K562 (cell line): ENCODE measurements at regions not wholly inside any gene's neighbourhood (a gene's known extent, or its start where the extent isn't known, plus 50 kb on each side); places are given as distances from the start of the nearest gene placed in this dataset.

Experiments
- ATAC-seq: fragments of 200-7000 bp; cut with Tn5 transposase; 3 replicates; pipeline ENCODE4 v1.9.1; 2020; ENCODE audit warnings: moderate library complexity
- BruUV-seq: library from RNA; stranded (reverse); fragments of 400-500 nt; replicated peaks from 2 replicates; lab custom pipeline; 2021; lab: Mats Ljungman, UMichigan
- CTCF ChIA-PET: fragments of 300-600 bp; formaldehyde crosslinking; extraction: SDS; loops from one replicate; lab custom pipeline; 2021; ENCODE audit warnings: low intra/inter-chr PET ratio; lab: Yijun Ruan, JAX
- POLR2A ChIA-PET: fragments of 300-600, 350-650 bp; sonication (Branson Sonifier 250); formaldehyde crosslinking; extraction: SDS; loops from one replicate; lab custom pipeline; 2021; ENCODE audit warnings: antibody characterized with exemption, inconsistent platforms; lab: Yijun Ruan, JAX
- DNase-seq, 4 experiments: peaks; one replicate each; pipeline versions ENCODE4 v3.0.0 to v3.0.0-alpha.2; 2011 to 2018; ENCODE audit warnings: low spot score in 3 of 4, mixed read lengths in 3 of 4; ENCODE audit errors: extremely low read depth in 1 of 4
- FAIRE-seq: peaks from 2 replicates; lab custom pipeline; 2011; peaks lifted over from hg19 to GRCh38; lab: Jason Lieb, UNC
- H2AFZ ChIP-seq: 2 replicates; pipeline ENCODE4 v1.6.0; 2011; ENCODE audit warnings: low read depth, low read length, control low read depth, inconsistent platforms
- H3K27ac ChIP-seq: fragments of 200-600 bp; 3 replicates; pipeline ENCODE4 v1.8.0; 2011; ENCODE audit warnings: low read depth, mild to moderate bottlenecking, control low read depth, inconsistent platforms, low read length, moderate library complexity, mixed read lengths; ENCODE audit errors: extremely low read depth
- H3K27me3 ChIP-seq, 2 experiments: fragments of 300-600 bp in 1 of 2; 2 replicates in 1 of 2; 3 replicates in 1 of 2; pipeline versions ENCODE4 v1.6.0 to v1.8.0; 2011; ENCODE audit warnings: inconsistent platforms in 2 of 2, low read length in 2 of 2, mild to moderate bottlenecking in 1 of 2, mixed read lengths in 1 of 2, moderate library complexity in 1 of 2; ENCODE audit not compliant: control insufficient read depth in 2 of 2, insufficient read depth in 2 of 2
- H3K36me3 ChIP-seq: fragments of 300-600 bp; 3 replicates; pipeline ENCODE4 v1.8.0; 2011; ENCODE audit warnings: mild to moderate bottlenecking, low read length, inconsistent platforms; ENCODE audit not compliant: control insufficient read depth, insufficient read depth
- H3K4me1 ChIP-seq, 2 experiments: fragments of 200-600 bp in 1 of 2; replicated peaks in 1 of 2; 2 replicates in 1 of 2; 3 replicates in 1 of 2; pipeline versions ENCODE4 v1.5.1 to v1.8.0; 2011; ENCODE audit warnings: inconsistent platforms in 2 of 2, low read length in 2 of 2, mild to moderate bottlenecking in 1 of 2, mixed read lengths in 1 of 2, moderate library complexity in 1 of 2; ENCODE audit not compliant: control insufficient read depth in 2 of 2, insufficient read depth in 2 of 2
- H3K4me2 ChIP-seq: 2 replicates; pipeline ENCODE4 v1.6.1; 2011; ENCODE audit warnings: low read length, control low read depth, inconsistent platforms, mixed read lengths; ENCODE audit not compliant: insufficient read depth
- H3K4me3 ChIP-seq: fragments of 200-600 bp; sonication (generic), shearing (Covaris generic); 2 replicates; pipeline ENCODE4 v1.5.1; 2016; ENCODE audit warnings: control low read depth, inconsistent platforms
- H3K79me2 ChIP-seq: fragments of 200-600 bp; 3 replicates; pipeline ENCODE4 v1.8.0; 2011; ENCODE audit warnings: low read length, inconsistent platforms; ENCODE audit not compliant: control insufficient read depth, insufficient read depth
- H3K9ac ChIP-seq, 2 experiments: 2 replicates each; pipeline versions ENCODE4 v1.6.0 to v1.6.1; 2011; ENCODE audit warnings: low read depth in 2 of 2, low read length in 2 of 2, control low read depth in 1 of 2, inconsistent platforms in 1 of 2, mild to moderate bottlenecking in 1 of 2, mixed read lengths in 1 of 2; ENCODE audit not compliant: insufficient read depth in 1 of 2
- H3K9me1 ChIP-seq: one replicate; pipeline ENCODE4 v1.6.0; 2011; ENCODE audit warnings: inconsistent platforms, mild to moderate bottlenecking, low read length, moderate library complexity; ENCODE audit not compliant: control insufficient read depth, insufficient read depth
- H3K9me3 ChIP-seq: replicated peaks from 2 replicates; pipeline ENCODE4 v1.5.1; 2011; ENCODE audit warnings: low read depth, low read length, inconsistent platforms; ENCODE audit not compliant: control insufficient read depth, insufficient read depth
- H4K20me1 ChIP-seq: replicated peaks from 2 replicates; pipeline ENCODE4 v1.6.1; 2011; ENCODE audit warnings: low read length, inconsistent platforms, mixed read lengths; ENCODE audit not compliant: control insufficient read depth, insufficient read depth
- ATF7 ChIP-seq: fragments of 450-650 bp; IDR thresholded peaks from 2 replicates; pipeline ENCODE4 v1.7.1; 2014; ENCODE audit warnings: mild to moderate bottlenecking, moderate library complexity
- BRCA1 ChIP-seq, 2 experiments: fragments of 450-650 bp in 1 of 2; sonication (generic) in 1 of 2; formaldehyde crosslinking in 1 of 2; IDR thresholded peaks; 2 replicates each; pipeline versions ENCODE4 v1.5.0 to v1.6.1; 2017 to 2020; ENCODE audit warnings: mild to moderate bottlenecking in 1 of 2, missing genetic modification reagents in 1 of 2
- DMBX1 ChIP-seq: fragments of 250-450 bp; sonication (Bioruptor Pico); IDR thresholded peaks from 2 replicates; pipeline ENCODE4 v1.8.0; 2022; ENCODE audit warnings: inconsistent platforms, mild to moderate bottlenecking, moderate library complexity, borderline replicate concordance
- FOS ChIP-seq: IDR thresholded peaks from 3 replicates; pipeline ENCODE4 v1.6.1; 2011; ENCODE audit not compliant: insufficient read length; ENCODE audit errors: extremely low read depth
- FOXJ3 ChIP-seq: sonication (generic); formaldehyde crosslinking; IDR thresholded peaks from 2 replicates; pipeline ENCODE4 v1.4.0; 2020; ENCODE audit warnings: mild to moderate bottlenecking, missing genetic modification reagents
- HDAC2 ChIP-seq: fragments of 450-650 bp; IDR thresholded peaks from 2 replicates; pipeline ENCODE4 v1.6.1; 2016; ENCODE audit warnings: mild to moderate bottlenecking
- HDGF ChIP-seq: fragments of 450-650 bp; IDR thresholded peaks from 2 replicates; pipeline ENCODE4 v1.6.1; 2016
- NFE2L1 ChIP-seq: fragments of 450-650 bp; IDR thresholded peaks from 2 replicates; pipeline ENCODE4 v1.6.1; 2016; ENCODE audit warnings: missing genetic modification characterization, low read depth, mild to moderate bottlenecking, missing compliant biosample characterization, moderate library complexity, borderline replicate concordance
- PCBP2 ChIP-seq: fragments of 200-400 bp; formaldehyde crosslinking; IDR thresholded peaks from 2 replicates; pipeline ENCODE4 v1.6.1; 2018; ENCODE audit warnings: low read length, low read depth, mild to moderate bottlenecking, moderate library complexity; ENCODE audit not compliant: poor library complexity, severe bottlenecking
- RBM25 ChIP-seq: fragments of 200-400 bp; formaldehyde crosslinking; IDR thresholded peaks from 2 replicates; pipeline ENCODE4 v1.6.1; 2018; ENCODE audit warnings: low read length, low read depth, moderate library complexity; ENCODE audit not compliant: severe bottlenecking
- RNF219 ChIP-seq: fragments of 250-450 bp; sonication (Bioruptor Pico); IDR thresholded peaks from 2 replicates; pipeline ENCODE4 v1.5.0; 2022; ENCODE audit warnings: mild to moderate bottlenecking
- TCF7 ChIP-seq: sonication (generic); IDR thresholded peaks from 2 replicates; pipeline ENCODE4 v1.6.1; 2016; ENCODE audit warnings: antibody characterized with exemption, borderline replicate concordance
- THRAP3 ChIP-seq: fragments of 450-650 bp; IDR thresholded peaks from 2 replicates; pipeline ENCODE4 v1.6.1; 2016; ENCODE audit warnings: mild to moderate bottlenecking, inconsistent platforms, borderline replicate concordance
- XRCC5 ChIP-seq: fragments of 200-400 bp; formaldehyde crosslinking; IDR thresholded peaks from 2 replicates; pipeline ENCODE4 v1.6.1; 2017; ENCODE audit warnings: low read depth, mild to moderate bottlenecking, low read length
- ZNF551 ChIP-seq: fragments of 250-450 bp; sonication (Bioruptor Pico); IDR thresholded peaks from 2 replicates; pipeline ENCODE4 v1.5.0; 2021; ENCODE audit warnings: mild to moderate bottlenecking, moderate library complexity
- ZNF707 ChIP-seq: fragments of 250-450 bp; sonication (Bioruptor Pico); conservative IDR thresholded peaks from 2 replicates; pipeline ENCODE4 v1.8.0; 2022; ENCODE audit warnings: inconsistent platforms, mild to moderate bottlenecking, moderate library complexity
- WGBS: fragments of 100-300 bp; shearing (Covaris generic); methylation state at CpG from one replicate; pipeline ENCODE4 v1.1.6; 2016; ENCODE audit warnings: low coverage, mixed read lengths; ENCODE audit not compliant: insufficient coverage; ENCODE audit errors: missing lambda C conversion rate; 5-methylcytosine and 5-hydroxymethylcytosine counted together
- in situ Hi-C: fragments of 300-500 bp; cut with MboI; formaldehyde crosslinking; loops from 4 replicates; pipeline ENCODE4 v1.15.0; 2018; ENCODE audit warnings: inconsistent platforms, mixed read lengths
- intact Hi-C: fragments of 100-400 bp; cut with micrococcal nuclease; formaldehyde crosslinking; loops from 2 replicates; pipeline ENCODE4 v1.14.2; 2022

- FAIRE-seq (no peak), ATAC-seq (no peak), DNase-seq (no peak)
- Histone ChIP-seq H3K4me3 (no peak overlapping the region), H3K27ac (no peak overlapping the region), H3K79me2 (no peaks in the 10 kb centered on the region), H3K9me1 (no peaks in the 10 kb centered on the region), H3K9ac (no peak overlapping the region), H3K4me1 (no peaks in the 10 kb centered on the region), H4K20me1 (no peaks in the 10 kb centered on the region), H3K4me2 (no peak overlapping the region), H3K27me3 (no peaks in the 10 kb centered on the region), H3K36me3 (no peaks in the 10 kb centered on the region), H3K9me3 (no peaks in the 10 kb centered on the region; the same call in 1 of the 2 replicates), H2AFZ (no peak overlapping the region)
- in situ Hi-C loops = no loop called here
- TF ChIP-seq ZNF551 (CRISPR knock-in tag) = no peak
- TF ChIP-seq FOS = no peak
- TF ChIP-seq NFE2L1 (tag) = no peak
- no peak for TF ChIP-seq BRCA1 (IDR thresholded peaks at IDR 0.05)
- no peak for TF ChIP-seq BRCA1 (CRISPR knock-in tag; IDR thresholded peaks at IDR 0.05)
- TF ChIP-seq RBM25 = no peak
- TF ChIP-seq DMBX1 (CRISPR knock-in tag) = no peak
- no peak for TF ChIP-seq HDAC2
- no peak for TF ChIP-seq THRAP3
- TF ChIP-seq ATF7 = no peak
- TF ChIP-seq ZNF707 (CRISPR knock-in tag) = no peak
- no peak for TF ChIP-seq TCF7
- no peak for TF ChIP-seq PCBP2
- no peak for TF ChIP-seq RNF219
- TF ChIP-seq FOXJ3 (CRISPR knock-in tag) = no peak
- no peak for TF ChIP-seq XRCC5
- TF ChIP-seq HDGF = no peak
- intact Hi-C loops = no loop called here
- 8% methylated on average over 2 of the region's 2 CpGs for WGBS
- no TSS peak for BruUV-seq
- CTCF ChIA-PET = no interaction called here
- POLR2A ChIA-PET = no interaction called here
Observed at GRCh38 chr5:164860896-164861295, 1355.5 kb downstream of the MAT2B start.
